ENCODE measurements at regions not wholly inside any gene's neighbourhood (a gene's known extent, or its start where the extent isn't known, plus 50 kb on each side); places are given as distances from the start of the nearest gene placed in this dataset.

DNA sequence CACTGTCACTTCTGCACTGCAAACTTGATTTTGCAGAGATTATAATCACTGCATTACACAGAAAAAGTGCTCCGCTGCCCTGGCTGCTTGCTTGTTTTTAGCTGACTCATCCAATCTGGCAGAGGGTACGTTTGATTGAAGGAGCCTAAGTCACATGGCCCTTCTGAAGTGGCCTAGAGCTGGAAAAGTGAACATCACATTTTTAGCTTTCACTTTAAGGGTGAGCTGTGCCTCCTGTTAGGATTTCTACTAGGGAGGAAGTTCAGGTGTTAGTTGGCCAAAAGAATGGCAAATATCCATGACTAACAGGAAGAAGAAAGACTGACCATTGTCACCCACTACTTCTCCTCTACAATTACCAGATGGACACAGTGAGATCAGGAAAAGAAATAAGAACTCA is 889.1 kb upstream of the MAP3K7 start:
- intact Hi-C loops (cut with DNase I): no loop called here
- no peak for TF ChIP-seq POLR2A (IDR thresholded peaks at IDR 0.05)
- TF ChIP-seq, protein P1, sequence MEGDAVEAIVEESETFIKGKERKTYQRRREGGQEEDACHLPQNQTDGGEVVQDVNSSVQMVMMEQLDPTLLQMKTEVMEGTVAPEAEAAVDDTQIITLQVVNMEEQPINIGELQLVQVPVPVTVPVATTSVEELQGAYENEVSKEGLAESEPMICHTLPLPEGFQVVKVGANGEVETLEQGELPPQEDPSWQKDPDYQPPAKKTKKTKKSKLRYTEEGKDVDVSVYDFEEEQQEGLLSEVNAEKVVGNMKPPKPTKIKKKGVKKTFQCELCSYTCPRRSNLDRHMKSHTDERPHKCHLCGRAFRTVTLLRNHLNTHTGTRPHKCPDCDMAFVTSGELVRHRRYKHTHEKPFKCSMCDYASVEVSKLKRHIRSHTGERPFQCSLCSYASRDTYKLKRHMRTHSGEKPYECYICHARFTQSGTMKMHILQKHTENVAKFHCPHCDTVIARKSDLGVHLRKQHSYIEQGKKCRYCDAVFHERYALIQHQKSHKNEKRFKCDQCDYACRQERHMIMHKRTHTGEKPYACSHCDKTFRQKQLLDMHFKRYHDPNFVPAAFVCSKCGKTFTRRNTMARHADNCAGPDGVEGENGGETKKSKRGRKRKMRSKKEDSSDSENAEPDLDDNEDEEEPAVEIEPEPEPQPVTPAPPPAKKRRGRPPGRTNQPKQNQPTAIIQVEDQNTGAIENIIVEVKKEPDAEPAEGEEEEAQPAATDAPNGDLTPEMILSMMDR (IDR thresholded peaks at IDR 0.05): no peak
- no peaks in the 10 kb centered on the region for H3K9me3 ChIP-seq
- no peaks in the 10 kb centered on the region for H3K36me3 ChIP-seq (replicated peaks in 1 of 2; ENCODE audit: insufficient read depth in 1 of 2, low read depth in 2 of 2)
- no peak overlapping the region for H3K4me3 ChIP-seq
- DNase-seq: peak; percentile 2 to 28 (median 14)
- H3K27me3 ChIP-seq: no peaks in the 10 kb centered on the region
- 12 to 13% methylated on average over 2 of the region's 2 CpGs for WGBS, 2 donors
- H3K4me1 ChIP-seq: no peaks in the 10 kb centered on the region
- peak; percentile 71 for ATAC-seq
- no peak overlapping the region for H3K27ac ChIP-seq

DNA sequence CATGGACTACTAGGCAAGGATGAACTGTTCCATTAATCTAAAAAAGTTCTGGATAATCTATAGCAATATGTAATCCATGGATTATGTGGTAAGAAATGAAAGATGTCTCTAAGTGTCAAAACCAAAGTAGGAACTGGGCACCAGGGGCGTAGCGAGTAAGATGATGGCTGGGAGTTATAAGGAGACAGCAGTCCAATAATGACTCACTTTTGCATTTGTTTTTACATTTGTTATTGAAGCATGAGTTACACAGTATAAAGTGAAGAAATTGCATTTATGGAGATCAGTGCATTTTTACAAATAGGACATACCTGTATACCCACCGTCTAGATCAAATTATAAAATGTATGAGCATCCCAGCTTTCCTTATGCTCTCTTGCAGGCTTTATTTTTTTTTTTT is 878.5 kb upstream of the MAP3K7 start:
- no peak for ATAC-seq
- Histone ChIP-seq H3K4me1 (no peaks in the 10 kb centered on the region), H3K27ac (no peak overlapping the region), H3K27me3 (no peaks in the 10 kb centered on the region), H3K9me3 (no peaks in the 10 kb centered on the region), H3K4me3 (no peak overlapping the region), H3K36me3 (replicated peaks in 1 of 2; ENCODE audit: insufficient read depth in 1 of 2, low read depth in 2 of 2) (no peaks in the 10 kb centered on the region)
- WGBS, 2 donors: 79 to 85% methylated on average over 3 of the region's 3 CpGs
- intact Hi-C loops (cut with DNase I): no loop called here
- DNase-seq: no peak
- TF ChIP-seq POLR2A (IDR thresholded peaks at IDR 0.05): no peak
- TF ChIP-seq, protein P1 (IDR thresholded peaks at IDR 0.05): no peak

DNA sequence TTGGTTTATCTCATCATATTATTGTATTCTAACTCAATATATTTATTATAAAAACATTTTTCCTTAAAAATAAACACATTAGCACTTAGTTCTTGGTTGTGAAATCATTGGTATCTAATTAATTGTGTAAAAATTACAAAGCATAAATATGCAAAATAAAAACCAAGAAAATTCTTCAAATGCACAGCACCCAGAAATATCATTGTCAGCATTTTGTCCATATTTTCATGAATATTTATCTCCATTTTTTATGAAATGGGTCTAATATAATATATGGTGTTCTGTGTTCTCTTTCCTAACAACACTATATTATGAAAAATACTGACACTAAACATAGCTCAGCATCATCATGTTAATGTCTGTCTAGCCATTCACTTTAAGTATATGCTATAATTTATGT is 877.8 kb upstream of the MAP3K7 start:
- Histone ChIP-seq H3K4me3 (no peak overlapping the region), H3K4me1 (no peaks in the 10 kb centered on the region), H3K27ac (no peak overlapping the region), H3K9me3 (no peaks in the 10 kb centered on the region), H3K36me3 (replicated peaks in 1 of 2; ENCODE audit: insufficient read depth in 1 of 2, low read depth in 2 of 2) (no peaks in the 10 kb centered on the region), H3K27me3 (no peaks in the 10 kb centered on the region)
- DNase-seq (no peak), ATAC-seq (no peak)
- intact Hi-C loops (cut with DNase I): no loop called here
- no peak for TF ChIP-seq POLR2A (IDR thresholded peaks at IDR 0.05)
- TF ChIP-seq, protein P1 (IDR thresholded peaks at IDR 0.05): no peak

DNA sequence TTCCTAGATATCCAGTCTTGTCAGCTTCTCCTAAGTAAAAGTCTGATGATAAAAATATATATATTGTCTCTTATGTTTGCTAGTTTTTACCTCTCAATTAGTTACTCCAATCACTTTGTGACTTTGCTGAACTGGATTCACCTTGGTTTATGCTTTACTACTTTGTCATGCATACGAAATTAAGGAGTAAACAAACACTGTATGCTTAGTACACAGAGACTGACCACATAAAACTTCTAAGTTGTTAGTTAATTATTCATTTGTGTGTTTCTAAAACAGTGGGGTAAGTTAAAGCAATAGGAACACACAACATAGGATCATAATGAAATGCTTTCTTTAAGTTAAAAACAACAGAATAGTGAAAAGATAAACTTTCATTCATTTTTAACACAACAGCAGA is 877.3 kb upstream of the MAP3K7 start:
- ATAC-seq (no peak), DNase-seq (no peak)
- WGBS, 2 donors: 10 to 14% methylated on average over 1 of the region's 1 CpG
- H3K4me1 ChIP-seq: no peaks in the 10 kb centered on the region
- no peak overlapping the region for H3K27ac ChIP-seq
- no peak for TF ChIP-seq POLR2A (IDR thresholded peaks at IDR 0.05)
- TF ChIP-seq, protein P1 (IDR thresholded peaks at IDR 0.05): no peak
- H3K4me3 ChIP-seq: no peak overlapping the region
- no peaks in the 10 kb centered on the region for H3K27me3 ChIP-seq
- H3K9me3 ChIP-seq: no peaks in the 10 kb centered on the region
- H3K36me3 ChIP-seq (replicated peaks in 1 of 2; ENCODE audit: insufficient read depth in 1 of 2, low read depth in 2 of 2): no peaks in the 10 kb centered on the region
- intact Hi-C loops (cut with DNase I): no loop called here

DNA sequence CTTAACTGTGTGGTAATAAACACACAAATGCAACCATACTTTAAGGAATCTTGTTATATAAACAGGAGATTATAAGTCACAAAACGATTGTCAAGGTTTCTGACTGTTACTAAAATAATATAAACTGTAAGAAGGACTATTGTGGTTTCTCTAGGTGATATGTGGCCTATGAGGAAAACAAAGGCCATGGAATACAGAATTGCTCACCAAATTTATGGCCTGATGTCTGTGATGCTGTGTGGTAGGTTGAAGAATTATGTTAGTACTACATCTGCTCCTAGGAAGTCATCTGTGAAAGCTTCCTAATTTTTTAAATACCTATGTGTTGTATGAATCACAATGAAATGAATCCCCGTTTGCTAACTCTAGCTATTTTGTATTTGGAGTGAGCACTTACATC is 875.4 kb upstream of the MAP3K7 start:
- no peaks in the 10 kb centered on the region for H3K36me3 ChIP-seq (replicated peaks in 1 of 2; ENCODE audit: insufficient read depth in 1 of 2, low read depth in 2 of 2)
- ATAC-seq: no peak
- TF ChIP-seq, protein P1 (IDR thresholded peaks at IDR 0.05): no peak
- no peak for TF ChIP-seq POLR2A (IDR thresholded peaks at IDR 0.05)
- intact Hi-C loops (cut with DNase I): no loop called here
- no peak overlapping the region for H3K4me3 ChIP-seq
- H3K9me3 ChIP-seq: no peaks in the 10 kb centered on the region
- no peak overlapping the region for H3K27ac ChIP-seq
- 22 to 38% methylated on average over 2 of the region's 2 CpGs for WGBS, 2 donors
- no peaks in the 10 kb centered on the region for H3K27me3 ChIP-seq
- H3K4me1 ChIP-seq: no peaks in the 10 kb centered on the region
- no peak for DNase-seq

Measured in body of pancreas (tissue), 4 donors.